GM12864 (cell line): ENCODE measurements at regions not wholly inside any gene's neighbourhood (a gene's known extent, or its start where the extent isn't known, plus 50 kb on each side); places are given as distances from the start of the nearest gene placed in this dataset.

Experiments
- DNase-seq: peaks from one replicate; pipeline ENCODE4 v3.0.0-alpha.2; 2011; ENCODE audit warnings: low read depth
- H3K4me3 ChIP-seq: 2 replicates; pipeline ENCODE4 v1.5.1; 2011; ENCODE audit warnings: mild to moderate bottlenecking, low read depth, low read length, control low read depth
- TF ChIP-seq, protein P1 (sequence below): IDR thresholded peaks from 2 replicates; pipeline ENCODE4 v1.5.1; 2011; ENCODE audit warnings: low read depth, mild to moderate bottlenecking, moderate library complexity, low read length, control low read depth, inconsistent platforms; ENCODE audit errors: missing control alignments

DNA sequence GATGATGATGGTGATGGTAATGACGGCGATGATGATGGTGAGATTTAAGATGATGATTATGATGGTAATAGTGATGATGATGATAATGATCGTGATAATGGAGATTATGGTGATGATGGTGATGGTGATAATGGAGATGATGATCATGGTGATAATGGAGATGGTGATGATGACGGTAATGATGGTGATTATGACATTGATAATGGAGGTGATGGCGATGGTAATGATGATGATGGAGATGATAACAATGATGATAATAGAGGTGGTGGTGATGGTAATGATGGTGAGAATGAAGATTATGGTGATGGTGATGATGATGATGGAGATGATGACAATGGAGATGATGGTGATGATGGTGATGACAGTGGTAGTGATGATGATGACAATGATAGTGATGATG lies 69.7 kb downstream of the MED10 start:
- DNase-seq = no peak
- H3K4me3 ChIP-seq = no peak overlapping the region
- TF ChIP-seq, protein P1, sequence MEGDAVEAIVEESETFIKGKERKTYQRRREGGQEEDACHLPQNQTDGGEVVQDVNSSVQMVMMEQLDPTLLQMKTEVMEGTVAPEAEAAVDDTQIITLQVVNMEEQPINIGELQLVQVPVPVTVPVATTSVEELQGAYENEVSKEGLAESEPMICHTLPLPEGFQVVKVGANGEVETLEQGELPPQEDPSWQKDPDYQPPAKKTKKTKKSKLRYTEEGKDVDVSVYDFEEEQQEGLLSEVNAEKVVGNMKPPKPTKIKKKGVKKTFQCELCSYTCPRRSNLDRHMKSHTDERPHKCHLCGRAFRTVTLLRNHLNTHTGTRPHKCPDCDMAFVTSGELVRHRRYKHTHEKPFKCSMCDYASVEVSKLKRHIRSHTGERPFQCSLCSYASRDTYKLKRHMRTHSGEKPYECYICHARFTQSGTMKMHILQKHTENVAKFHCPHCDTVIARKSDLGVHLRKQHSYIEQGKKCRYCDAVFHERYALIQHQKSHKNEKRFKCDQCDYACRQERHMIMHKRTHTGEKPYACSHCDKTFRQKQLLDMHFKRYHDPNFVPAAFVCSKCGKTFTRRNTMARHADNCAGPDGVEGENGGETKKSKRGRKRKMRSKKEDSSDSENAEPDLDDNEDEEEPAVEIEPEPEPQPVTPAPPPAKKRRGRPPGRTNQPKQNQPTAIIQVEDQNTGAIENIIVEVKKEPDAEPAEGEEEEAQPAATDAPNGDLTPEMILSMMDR = no peak

DNA sequence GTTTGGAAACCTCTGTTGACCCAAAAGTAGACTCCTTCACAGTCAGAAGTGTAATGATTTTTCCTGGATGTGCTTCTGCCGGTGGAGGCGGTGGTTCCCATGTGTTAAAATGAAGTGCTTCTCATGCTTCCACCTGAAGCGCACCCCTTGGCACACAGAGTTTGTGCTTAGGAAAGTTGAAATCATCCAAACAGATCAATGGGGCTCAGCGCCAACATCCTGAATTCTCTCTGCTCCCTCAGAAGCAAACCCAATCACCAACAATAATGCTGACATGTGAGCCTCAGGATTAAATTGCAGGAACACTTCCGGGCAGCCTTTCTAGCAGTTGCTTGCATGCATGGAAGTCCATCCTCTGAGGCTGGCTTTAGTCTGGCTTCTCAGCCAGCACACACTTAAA lies 71.0 kb downstream of the MED10 start:
- DNase-seq = no peak
- no peak overlapping the region for H3K4me3 ChIP-seq
- TF ChIP-seq, protein P1 = no peak

DNA sequence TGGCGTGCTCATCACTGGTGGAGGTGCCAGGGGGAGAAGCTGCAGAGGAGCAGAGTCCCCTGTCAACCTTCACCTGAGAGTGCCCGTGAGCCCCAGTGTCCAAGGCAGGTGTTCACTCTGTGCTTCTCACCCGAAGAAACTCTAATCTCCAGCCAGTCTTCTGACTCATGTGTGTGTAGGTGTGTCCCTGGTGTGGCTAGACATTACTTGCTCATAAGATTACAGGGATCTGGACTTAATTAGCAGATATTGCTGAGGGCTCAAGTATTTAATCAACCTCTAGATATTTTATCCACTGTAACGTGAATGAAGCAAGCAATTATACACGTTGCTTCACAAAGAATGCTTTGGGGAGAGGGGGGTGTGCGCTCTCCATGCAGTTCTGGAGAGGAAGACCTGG lies 72.5 kb downstream of the MED10 start:
- H3K4me3 ChIP-seq = no peak overlapping the region
- no peak for DNase-seq
- TF ChIP-seq, protein P1 = no peak

DNA sequence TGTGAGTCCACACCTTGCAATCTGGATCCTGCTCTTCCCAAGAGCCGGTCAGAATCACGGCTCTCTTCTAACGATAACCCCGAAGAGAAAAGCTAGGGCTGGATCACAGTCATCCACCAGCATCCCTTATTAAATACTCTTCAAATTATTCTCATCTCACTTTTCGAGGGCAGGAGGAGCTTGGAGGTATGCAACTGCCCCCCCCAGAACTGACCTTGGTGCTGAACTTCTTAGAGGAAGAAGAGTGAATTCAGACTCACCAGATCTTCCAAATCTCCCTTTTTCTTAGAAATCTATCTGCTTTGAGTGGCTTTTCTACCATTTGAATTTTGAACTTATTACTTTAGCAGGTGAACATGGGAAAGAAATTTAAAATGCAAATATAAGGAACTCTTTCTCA lies 75.7 kb downstream of the MED10 start:
- TF ChIP-seq, protein P1 = no peak
- no peak for DNase-seq
- no peak overlapping the region for H3K4me3 ChIP-seq

DNA sequence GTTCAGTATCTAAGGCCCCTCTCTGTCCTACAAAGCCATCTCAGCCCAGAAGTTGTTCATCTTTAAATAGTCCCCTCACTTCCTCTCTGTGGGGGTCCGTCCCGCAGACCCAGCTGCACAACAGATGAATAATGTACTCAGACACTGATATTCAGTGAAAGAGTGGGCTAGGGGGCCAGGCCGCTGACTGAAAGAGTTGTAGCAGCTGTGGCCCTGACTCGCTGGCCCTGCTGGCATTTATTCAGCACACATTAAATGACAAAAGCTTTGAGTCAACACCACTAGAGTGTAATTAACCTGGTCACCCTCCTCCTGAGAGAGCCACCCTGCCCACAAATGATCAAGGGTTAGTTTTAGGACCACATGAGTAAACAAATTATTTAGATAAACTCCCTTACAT lies 76.3 kb downstream of the MED10 start:
- no peak for DNase-seq
- TF ChIP-seq, protein P1 = no peak
- no peak overlapping the region for H3K4me3 ChIP-seq

DNA sequence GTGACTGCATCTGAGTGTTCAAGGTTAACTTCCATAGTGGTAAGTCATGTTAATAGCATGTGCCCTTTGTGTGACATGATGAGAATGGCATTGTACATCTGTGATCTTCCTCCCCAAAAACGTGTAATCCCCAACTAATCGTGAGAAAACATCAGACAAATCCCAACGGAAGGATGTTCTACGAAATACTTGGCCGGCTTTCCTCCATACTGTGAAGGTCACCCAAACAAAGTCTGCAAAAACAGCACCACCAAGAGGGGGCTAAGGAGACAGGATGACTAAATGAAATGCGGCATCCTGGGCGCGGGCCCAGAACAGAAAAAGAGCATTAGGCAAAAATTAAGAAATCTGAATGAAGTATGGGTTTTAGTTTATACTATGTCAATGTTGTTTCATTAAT lies 81.8 kb downstream of the MED10 start:
- no peak overlapping the region for H3K4me3 ChIP-seq
- TF ChIP-seq, protein P1 = no peak
- DNase-seq = no peak

DNA sequence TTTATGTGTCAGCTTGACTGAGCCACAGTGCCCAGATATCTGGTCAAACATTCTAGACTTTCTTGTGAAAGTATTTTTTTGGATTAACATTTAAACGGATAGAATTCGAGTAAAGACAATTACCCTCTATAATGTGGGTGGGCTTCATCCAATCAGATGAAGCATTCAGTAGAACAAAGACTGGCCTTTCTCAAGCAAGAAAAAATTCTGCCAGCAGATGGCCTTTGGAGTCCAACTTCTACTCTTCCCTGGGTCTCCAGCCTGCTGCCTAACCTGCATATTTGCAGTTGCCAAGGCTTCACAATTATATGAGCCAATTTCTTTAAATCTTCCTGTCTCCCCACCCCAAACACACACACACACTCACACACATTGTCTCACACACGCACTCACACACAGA lies 86.4 kb downstream of the MED10 start:
- no peak for DNase-seq
- TF ChIP-seq, protein P1 = peak; percentile 36
- no peak overlapping the region for H3K4me3 ChIP-seq
